Nephron progenitor cell (in vitro differentiated cells): ENCODE measurements at regions not wholly inside any gene's neighbourhood (a gene's known extent, or its start where the extent isn't known, plus 50 kb on each side); places are given as distances from the start of the nearest gene placed in this dataset.

Experiments
- DNase-seq: peaks from one replicate; pipeline ENCODE4 v3.0.0; 2021
- H3K27ac Mint-ChIP-seq: 2 replicates; pipeline ENCODE4 v1.8.0; 2021; ENCODE audit warnings: mild to moderate bottlenecking, moderate library complexity, mixed read lengths
- H3K27me3 Mint-ChIP-seq: 2 replicates; pipeline ENCODE4 v1.8.0; 2021; ENCODE audit warnings: mild to moderate bottlenecking, low read depth, mixed read lengths; ENCODE audit not compliant: poor library complexity
- H3K36me3 Mint-ChIP-seq: 2 replicates; pipeline ENCODE4 v1.8.0; 2021; ENCODE audit warnings: low read depth, mixed read lengths
- H3K4me1 Mint-ChIP-seq: 2 replicates; pipeline ENCODE4 v1.8.0; 2021; ENCODE audit warnings: mixed read lengths
- H3K4me3 Mint-ChIP-seq: 2 replicates; pipeline ENCODE4 v1.8.0; 2021; ENCODE audit warnings: mild to moderate bottlenecking, moderate library complexity, mixed read lengths
- H3K9me3 Mint-ChIP-seq: 2 replicates; pipeline ENCODE4 v1.8.0; 2021; ENCODE audit warnings: mild to moderate bottlenecking, moderate library complexity, mixed read lengths
- TF ChIP-seq, protein P1 (sequence below): fragments of 200-600 bp; sonication (generic); IDR thresholded peaks from 2 replicates; pipeline ENCODE4 v1.5.0; 2021; ENCODE audit warnings: antibody characterized with exemption

DNA sequence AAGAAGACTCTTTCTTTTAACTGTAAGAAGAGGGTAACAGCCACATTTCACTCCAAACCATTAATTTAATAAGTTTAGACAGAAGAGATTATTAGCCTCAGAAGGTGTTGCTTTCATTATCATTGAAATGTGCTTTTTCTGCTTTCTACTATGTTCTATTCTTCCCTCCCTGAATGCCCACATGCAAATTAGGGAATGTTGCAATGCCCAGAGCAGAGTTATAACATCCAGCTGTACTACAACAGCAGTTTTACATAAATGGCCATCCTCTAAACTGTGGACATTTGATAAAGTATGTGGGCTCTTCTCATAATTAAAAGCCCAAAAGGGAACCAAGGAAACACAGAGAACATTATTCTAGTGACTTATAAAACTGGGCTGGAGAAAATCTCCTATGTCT lies 82.2 kb upstream of the SOD1 start:
- TF ChIP-seq, protein P1, sequence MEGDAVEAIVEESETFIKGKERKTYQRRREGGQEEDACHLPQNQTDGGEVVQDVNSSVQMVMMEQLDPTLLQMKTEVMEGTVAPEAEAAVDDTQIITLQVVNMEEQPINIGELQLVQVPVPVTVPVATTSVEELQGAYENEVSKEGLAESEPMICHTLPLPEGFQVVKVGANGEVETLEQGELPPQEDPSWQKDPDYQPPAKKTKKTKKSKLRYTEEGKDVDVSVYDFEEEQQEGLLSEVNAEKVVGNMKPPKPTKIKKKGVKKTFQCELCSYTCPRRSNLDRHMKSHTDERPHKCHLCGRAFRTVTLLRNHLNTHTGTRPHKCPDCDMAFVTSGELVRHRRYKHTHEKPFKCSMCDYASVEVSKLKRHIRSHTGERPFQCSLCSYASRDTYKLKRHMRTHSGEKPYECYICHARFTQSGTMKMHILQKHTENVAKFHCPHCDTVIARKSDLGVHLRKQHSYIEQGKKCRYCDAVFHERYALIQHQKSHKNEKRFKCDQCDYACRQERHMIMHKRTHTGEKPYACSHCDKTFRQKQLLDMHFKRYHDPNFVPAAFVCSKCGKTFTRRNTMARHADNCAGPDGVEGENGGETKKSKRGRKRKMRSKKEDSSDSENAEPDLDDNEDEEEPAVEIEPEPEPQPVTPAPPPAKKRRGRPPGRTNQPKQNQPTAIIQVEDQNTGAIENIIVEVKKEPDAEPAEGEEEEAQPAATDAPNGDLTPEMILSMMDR = no peak
- peaks cover 14% of the 10 kb centered on the region for H3K36me3 Mint-ChIP-seq
- peaks cover 2% of the 10 kb centered on the region for H3K27me3 Mint-ChIP-seq
- no peak overlapping the region for H3K4me3 Mint-ChIP-seq
- H3K4me1 Mint-ChIP-seq = peaks cover 4% of the 10 kb centered on the region
- peaks cover 18% of the 10 kb centered on the region for H3K9me3 Mint-ChIP-seq
- no peak for DNase-seq
- H3K27ac Mint-ChIP-seq = no peak overlapping the region

DNA sequence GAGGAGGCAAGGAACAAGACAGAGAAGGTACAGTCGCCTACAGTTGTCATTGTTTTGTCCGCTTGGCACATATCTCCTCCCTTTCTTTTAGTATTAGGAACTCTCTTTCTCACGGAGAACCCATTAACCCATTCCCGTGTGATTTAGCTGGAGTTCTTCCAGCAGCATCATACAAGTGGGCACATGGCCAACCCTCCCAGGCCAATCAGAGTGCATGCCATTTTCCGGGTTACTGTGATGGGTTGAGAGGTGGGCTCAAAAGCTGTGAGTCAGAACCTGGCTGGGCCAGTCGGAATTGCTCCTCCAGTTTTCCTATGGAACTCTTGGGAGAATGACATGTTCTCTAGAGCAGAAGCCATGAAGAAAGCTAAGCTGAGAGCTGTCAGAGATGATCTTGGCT lies 83.1 kb upstream of the SOD1 start:
- no peak overlapping the region for H3K27ac Mint-ChIP-seq
- H3K27me3 Mint-ChIP-seq = peaks cover 2% of the 10 kb centered on the region
- peaks cover 24% of the 10 kb centered on the region for H3K9me3 Mint-ChIP-seq
- peaks cover 18% of the 10 kb centered on the region for H3K36me3 Mint-ChIP-seq
- no peak overlapping the region for H3K4me3 Mint-ChIP-seq
- TF ChIP-seq, protein P1 = no peak
- no peak for DNase-seq
- peaks cover 4% of the 10 kb centered on the region for H3K4me1 Mint-ChIP-seq

DNA sequence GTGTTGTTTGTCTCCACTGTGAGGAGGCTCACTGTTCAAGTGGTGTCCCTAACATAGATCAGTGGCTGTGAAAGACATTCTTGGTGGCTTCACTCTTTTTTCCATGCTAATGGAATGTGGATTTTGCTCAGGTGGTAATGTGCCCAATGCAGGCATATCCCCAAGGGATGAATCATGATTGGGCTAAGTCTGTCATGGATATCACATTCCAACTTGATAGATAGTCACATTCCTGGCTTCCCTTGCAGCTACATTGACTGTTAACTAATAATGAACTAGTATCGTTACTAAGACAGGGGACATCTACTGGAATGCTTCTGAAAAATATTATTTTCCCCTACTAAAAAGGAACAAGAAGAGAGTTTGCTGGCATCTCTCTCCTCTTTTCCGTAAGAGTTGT lies 86.3 kb upstream of the SOD1 start:
- TF ChIP-seq, protein P1 = no peak
- DNase-seq = no peak
- H3K4me1 Mint-ChIP-seq = peaks cover 13% of the 10 kb centered on the region
- H3K4me3 Mint-ChIP-seq = no peak overlapping the region
- peaks cover 2% of the 10 kb centered on the region for H3K27me3 Mint-ChIP-seq
- peaks cover 24% of the 10 kb centered on the region for H3K9me3 Mint-ChIP-seq
- H3K27ac Mint-ChIP-seq = no peak overlapping the region
- H3K36me3 Mint-ChIP-seq = peaks cover 18% of the 10 kb centered on the region

DNA sequence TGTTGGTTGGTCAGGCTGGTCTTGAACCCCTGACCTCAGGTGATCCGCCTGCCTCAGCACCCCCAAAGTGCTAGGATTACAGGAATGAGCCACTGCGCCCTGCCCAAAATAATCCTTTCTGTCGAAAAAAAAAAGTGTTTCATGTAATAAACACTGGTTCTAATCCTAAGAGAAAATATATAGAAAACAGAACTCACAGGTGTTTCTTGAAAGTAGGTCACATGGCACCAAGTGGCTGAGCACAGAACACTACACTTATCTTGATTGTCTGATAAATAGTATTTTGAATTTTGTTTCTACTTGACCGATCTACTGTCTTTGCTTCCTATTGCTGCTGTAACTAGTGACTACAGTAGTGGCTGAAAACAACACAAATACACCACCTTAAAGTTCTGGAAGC lies 87.6 kb upstream of the SOD1 start:
- Mint-ChIP-seq H3K4me3 (no peak overlapping the region), H3K27me3 (peaks cover 2% of the 10 kb centered on the region), H3K27ac (no peak overlapping the region), H3K9me3 (peaks cover 24% of the 10 kb centered on the region), H3K4me1 (peaks cover 15% of the 10 kb centered on the region), H3K36me3 (peaks cover 18% of the 10 kb centered on the region)
- no peak for DNase-seq
- TF ChIP-seq, protein P1 = no peak

DNA sequence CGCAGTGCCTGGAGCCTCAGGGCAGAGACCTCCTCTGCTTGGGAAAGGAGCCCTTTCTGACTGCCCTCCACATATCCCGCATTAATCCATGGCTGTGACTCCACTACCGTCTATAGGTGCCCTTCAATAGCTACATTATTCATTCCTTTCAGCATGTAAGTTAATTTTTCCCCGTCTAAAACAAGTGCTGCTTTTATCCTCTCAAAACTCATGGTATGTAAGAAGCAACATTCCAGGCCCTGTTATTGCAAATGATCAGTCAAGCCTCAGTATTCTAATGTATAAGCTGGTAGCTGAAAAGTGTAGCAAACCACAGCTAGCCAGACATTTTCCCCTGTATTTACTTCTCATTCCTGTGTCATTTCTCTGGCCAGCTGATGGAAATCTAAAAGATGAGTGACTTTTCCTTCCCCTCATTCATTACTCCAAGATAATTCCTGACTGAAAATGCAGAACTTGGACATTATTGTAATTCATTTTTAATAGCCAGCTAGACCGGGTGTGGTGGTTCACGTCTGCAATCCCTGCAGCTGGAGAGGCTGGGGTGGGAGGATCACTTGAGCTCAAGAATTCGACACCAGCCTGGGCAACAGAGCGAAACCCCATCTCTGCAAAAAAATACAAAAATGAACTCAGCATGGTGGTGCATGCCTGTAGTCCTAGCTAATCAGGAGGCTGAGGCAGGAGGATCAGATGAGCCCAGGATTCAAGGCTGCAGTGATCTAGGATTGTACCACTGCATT lies 88.5 kb upstream of the SOD1 start:
- H3K4me1 Mint-ChIP-seq = peaks cover 24% of the 10 kb centered on the region
- DNase-seq = no peak
- H3K36me3 Mint-ChIP-seq = peaks cover 18% of the 10 kb centered on the region
- H3K9me3 Mint-ChIP-seq = peaks cover 24% of the 10 kb centered on the region
- TF ChIP-seq, protein P1 = no peak
- no peak overlapping the region for H3K27ac Mint-ChIP-seq
- no peak overlapping the region for H3K4me3 Mint-ChIP-seq
- H3K27me3 Mint-ChIP-seq = peaks cover 2% of the 10 kb centered on the region

DNA sequence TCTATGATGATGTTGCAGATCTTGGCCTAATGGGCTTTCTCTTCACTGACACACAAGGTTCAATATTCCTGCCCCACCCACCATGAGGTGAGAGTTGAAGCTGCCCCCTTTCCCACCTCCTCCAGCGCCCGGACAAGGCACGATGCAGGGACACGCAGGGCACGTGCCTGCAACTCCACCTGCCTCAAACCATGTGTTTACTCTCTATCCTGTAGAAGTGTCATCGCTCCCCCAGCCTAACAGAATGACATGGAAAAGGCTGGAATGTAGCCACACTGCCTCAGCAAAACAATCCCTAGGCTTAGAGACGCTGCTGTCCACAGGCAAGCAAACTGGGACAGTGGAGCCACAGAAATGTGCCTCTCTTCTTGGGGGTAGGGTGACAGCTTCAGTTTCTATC lies 92.9 kb upstream of the SOD1 start:
- Mint-ChIP-seq H3K27ac (peak overlapping the region; percentile 72), H3K4me3 (no peak overlapping the region), H3K9me3 (peaks cover 3% of the 10 kb centered on the region), H3K4me1 (peaks cover 36% of the 10 kb centered on the region), H3K36me3 (peaks cover 14% of the 10 kb centered on the region), H3K27me3 (peaks cover 6% of the 10 kb centered on the region)
- TF ChIP-seq, protein P1 = no peak
- no peak for DNase-seq
